Uterus (tissue), 2 donors: ENCODE measurements at regions not wholly inside any gene's neighbourhood (a gene's known extent, or its start where the extent isn't known, plus 50 kb on each side); places are given as distances from the start of the nearest gene placed in this dataset.
"Not testable (repeated sequence)": the region's sequence is repeated elsewhere in the genome, so short reads cannot be mapped to it uniquely, and the experiment has no call there.

Experiments
- POLR2A ChIP-seq, 2 donors: fragments of 450-650 bp; IDR thresholded peaks; one replicate each; pipeline ENCODE4 v1.6.1; 2016; ENCODE audit warnings: antibody characterized with exemption in 2 of 2, mild to moderate bottlenecking in 1 of 2, moderate library complexity in 1 of 2
- TF ChIP-seq, protein P1 (sequence below), 4 experiments: fragments of 200-600 bp in 2 of 4; fragments of 450-650 bp in 2 of 4; sonication (generic) in 2 of 4; IDR thresholded peaks; one replicate each; pipeline ENCODE4 v1.5.1; 2016 to 2019; ENCODE audit warnings: antibody characterized with exemption in 4 of 4, mild to moderate bottlenecking in 2 of 4, moderate library complexity in 1 of 4

DNA sequence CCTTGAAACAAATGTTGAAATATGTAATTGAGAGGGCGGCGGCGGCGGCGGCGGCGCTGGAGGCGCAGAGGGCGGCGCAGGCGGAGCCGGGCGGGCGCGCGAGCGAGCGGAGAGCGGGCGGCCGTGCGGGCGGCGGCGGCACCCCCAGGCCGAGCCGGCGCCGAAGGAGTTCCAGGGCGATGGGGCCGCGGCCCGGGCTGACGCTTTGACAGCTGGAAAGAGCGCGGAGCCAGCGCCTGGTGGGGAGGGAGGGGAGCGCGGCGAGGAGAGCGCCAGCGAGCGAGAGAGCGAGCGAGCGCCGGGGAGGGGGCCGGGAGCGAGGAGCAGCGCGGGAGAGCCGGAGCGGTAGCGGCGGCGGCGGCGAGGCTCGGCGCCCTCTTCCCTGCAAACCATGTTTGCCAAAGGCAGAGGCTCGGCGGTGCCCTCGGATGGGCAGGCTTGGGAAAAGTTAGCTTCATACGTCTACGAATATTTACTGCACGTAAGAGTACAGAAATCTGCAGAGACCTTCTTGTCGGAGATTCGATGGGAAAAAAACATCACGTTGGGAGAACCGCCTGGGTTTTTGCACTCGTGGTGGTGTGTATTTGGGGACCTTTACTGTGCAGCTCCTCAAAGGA, 116.8 kb upstream of the CDK13 start:
- TF ChIP-seq, protein P1, sequence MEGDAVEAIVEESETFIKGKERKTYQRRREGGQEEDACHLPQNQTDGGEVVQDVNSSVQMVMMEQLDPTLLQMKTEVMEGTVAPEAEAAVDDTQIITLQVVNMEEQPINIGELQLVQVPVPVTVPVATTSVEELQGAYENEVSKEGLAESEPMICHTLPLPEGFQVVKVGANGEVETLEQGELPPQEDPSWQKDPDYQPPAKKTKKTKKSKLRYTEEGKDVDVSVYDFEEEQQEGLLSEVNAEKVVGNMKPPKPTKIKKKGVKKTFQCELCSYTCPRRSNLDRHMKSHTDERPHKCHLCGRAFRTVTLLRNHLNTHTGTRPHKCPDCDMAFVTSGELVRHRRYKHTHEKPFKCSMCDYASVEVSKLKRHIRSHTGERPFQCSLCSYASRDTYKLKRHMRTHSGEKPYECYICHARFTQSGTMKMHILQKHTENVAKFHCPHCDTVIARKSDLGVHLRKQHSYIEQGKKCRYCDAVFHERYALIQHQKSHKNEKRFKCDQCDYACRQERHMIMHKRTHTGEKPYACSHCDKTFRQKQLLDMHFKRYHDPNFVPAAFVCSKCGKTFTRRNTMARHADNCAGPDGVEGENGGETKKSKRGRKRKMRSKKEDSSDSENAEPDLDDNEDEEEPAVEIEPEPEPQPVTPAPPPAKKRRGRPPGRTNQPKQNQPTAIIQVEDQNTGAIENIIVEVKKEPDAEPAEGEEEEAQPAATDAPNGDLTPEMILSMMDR (IDR thresholded peaks at IDR 0.05), result not testable (repeated sequence)
- TF ChIP-seq POLR2A (IDR thresholded peaks at IDR 0.05), result not testable (repeated sequence)
